OCI-LY7 (cell line): ENCODE measurements at regions not wholly inside any gene's neighbourhood (a gene's known extent, or its start where the extent isn't known, plus 50 kb on each side); places are given as distances from the start of the nearest gene placed in this dataset.

Experiments used
- EZH2phosphoT487 ChIP-seq: fragments of 200-600 bp; sonication (generic); IDR thresholded peaks from 2 replicates; pipeline ENCODE4 v1.6.1; 2018; ENCODE audit warnings: low read depth, borderline replicate concordance, mild to moderate bottlenecking, mixed run types, antibody characterized with exemption, low read length, moderate library complexity, mixed read lengths
- TF ChIP-seq, protein P1 (sequence below): fragments of 200-600 bp; sonication (generic); conservative IDR thresholded peaks from 2 replicates; pipeline ENCODE4 v1.5.1; 2014; ENCODE audit warnings: mild to moderate bottlenecking, antibody characterized with exemption, low read length, moderate library complexity, mixed read lengths

DNA sequence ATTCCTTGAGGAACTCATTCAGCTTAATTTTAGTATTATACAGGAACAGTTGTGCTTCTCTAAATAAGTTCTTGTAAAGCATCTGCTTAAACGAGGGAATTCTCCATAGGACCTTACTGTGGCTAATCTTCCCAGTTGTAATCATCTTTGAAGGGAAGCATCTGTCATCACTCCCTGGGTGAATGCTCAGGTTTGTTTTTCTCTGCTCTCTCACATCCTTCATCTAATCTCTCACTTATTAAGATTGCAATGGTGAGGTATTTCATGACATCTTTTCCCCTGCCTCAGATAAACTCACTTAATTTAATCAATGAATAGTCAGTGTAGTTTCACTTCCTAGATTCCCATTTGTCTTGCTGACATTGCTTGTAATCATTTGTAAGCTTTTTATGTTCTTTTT lies 121.8 kb upstream of the ADAMTS3 start:
- TF ChIP-seq, protein P1, sequence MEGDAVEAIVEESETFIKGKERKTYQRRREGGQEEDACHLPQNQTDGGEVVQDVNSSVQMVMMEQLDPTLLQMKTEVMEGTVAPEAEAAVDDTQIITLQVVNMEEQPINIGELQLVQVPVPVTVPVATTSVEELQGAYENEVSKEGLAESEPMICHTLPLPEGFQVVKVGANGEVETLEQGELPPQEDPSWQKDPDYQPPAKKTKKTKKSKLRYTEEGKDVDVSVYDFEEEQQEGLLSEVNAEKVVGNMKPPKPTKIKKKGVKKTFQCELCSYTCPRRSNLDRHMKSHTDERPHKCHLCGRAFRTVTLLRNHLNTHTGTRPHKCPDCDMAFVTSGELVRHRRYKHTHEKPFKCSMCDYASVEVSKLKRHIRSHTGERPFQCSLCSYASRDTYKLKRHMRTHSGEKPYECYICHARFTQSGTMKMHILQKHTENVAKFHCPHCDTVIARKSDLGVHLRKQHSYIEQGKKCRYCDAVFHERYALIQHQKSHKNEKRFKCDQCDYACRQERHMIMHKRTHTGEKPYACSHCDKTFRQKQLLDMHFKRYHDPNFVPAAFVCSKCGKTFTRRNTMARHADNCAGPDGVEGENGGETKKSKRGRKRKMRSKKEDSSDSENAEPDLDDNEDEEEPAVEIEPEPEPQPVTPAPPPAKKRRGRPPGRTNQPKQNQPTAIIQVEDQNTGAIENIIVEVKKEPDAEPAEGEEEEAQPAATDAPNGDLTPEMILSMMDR: no peak
- no peak for TF ChIP-seq EZH2phosphoT487
